ENCODE measurements at regions not wholly inside any gene's neighbourhood (a gene's known extent, or its start where the extent isn't known, plus 50 kb on each side); places are given as distances from the start of the nearest gene placed in this dataset.

- TF ChIP-seq CTCF (IDR thresholded peaks at IDR 0.05; ENCODE audit: insufficient read depth, missing control alignments) = no peak
- FAIRE-seq (no peak), DNase-seq (ENCODE audit: insufficient read length, low spot score) (no peak)
Observed at GRCh38 chr5:38151878-38152277, 106.5 kb upstream of the EGFLAM start.

DNA sequence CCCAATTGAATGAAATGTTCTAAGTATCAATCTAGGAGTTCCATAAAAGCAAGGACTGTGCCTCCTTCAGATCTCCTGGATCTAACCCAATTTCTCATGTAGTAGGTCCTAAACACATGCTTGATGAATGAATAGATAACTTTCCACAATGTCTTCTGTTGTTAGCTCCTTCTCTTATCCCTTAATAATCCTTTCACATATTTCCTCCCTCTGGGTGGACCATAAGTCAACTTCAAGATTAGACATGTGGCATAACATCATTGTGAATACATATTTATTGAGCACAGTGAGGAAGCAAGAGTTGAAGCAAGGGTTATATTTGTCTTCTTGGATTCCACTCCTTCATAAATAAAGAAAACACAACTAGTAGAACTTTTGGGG is 108.6 kb upstream of the EGFLAM start:
- no peak for DNase-seq (ENCODE audit: insufficient read length, low spot score)
- TF ChIP-seq CTCF (IDR thresholded peaks at IDR 0.05; ENCODE audit: insufficient read depth, missing control alignments) = no peak
- no peak for FAIRE-seq

- FAIRE-seq = no peak
Observed at GRCh38 chr5:38148021-38148625, 110.2 kb upstream of the EGFLAM start.

GRCh38 chr5:38143384-38143783 is 115.0 kb upstream of the EGFLAM start:
- FAIRE-seq (no peak), DNase-seq (ENCODE audit: insufficient read length, low spot score) (no peak)
- TF ChIP-seq CTCF (IDR thresholded peaks at IDR 0.05; ENCODE audit: insufficient read depth, missing control alignments) = no peak

More at GRCh38 chr5:38148021-38148625, 110.2 kb upstream of the EGFLAM start:
- no peak for TF ChIP-seq CTCF (IDR thresholded peaks at IDR 0.05; ENCODE audit: insufficient read depth, missing control alignments)
- no peak for DNase-seq (ENCODE audit: insufficient read length, low spot score)

DNA sequence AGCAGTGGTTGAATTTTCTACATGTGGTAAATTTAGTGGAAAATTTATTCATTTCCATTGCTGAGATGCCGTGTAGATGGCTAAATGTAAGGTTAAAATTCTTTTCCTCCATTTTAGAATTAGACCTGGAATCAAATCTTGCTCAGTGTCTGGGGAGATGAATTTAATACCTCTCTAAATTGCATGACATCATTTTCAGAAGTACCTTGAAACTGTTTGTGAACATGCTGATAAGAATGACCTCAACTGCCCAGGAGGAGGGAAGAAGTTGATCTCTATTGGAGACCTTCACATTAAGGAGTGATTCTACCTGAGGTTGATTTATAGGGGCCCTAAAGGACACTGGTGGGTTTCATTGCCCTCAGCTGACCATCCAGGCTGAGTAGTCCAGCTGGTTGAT is 116.7 kb upstream of the EGFLAM start:
- TF ChIP-seq CTCF (IDR thresholded peaks at IDR 0.05; ENCODE audit: insufficient read depth, missing control alignments) = no peak
- DNase-seq (ENCODE audit: insufficient read length, low spot score) = no peak
- no peak for FAIRE-seq

DNA sequence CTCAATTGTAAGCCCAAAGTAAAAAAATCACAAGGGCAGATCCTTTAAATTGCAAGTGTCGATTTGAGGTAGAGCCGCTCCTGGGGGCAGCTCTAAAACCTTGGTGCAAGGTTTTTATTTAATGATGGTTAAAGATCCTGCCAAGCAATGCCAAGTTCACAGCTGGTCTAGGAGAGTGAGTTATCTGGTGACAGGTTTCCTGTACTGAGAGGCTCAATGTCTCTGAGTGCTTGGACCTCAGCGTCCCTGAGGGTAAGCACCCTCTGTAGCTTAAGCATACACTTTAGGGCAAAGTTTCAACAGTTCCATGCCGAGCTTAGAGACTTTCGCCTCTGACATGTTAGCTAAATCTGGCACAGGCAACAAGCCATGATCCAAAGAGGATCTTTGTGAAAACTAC is 119.8 kb upstream of the EGFLAM start:
- no peak for FAIRE-seq
- no peak for TF ChIP-seq CTCF (IDR thresholded peaks at IDR 0.05; ENCODE audit: insufficient read depth, missing control alignments)
- no peak for DNase-seq (ENCODE audit: insufficient read length, low spot score)

- FAIRE-seq (no peak), DNase-seq (ENCODE audit: insufficient read length, low spot score) (no peak)
- TF ChIP-seq CTCF (IDR thresholded peaks at IDR 0.05; ENCODE audit: insufficient read depth, missing control alignments) = no peak
Observed at GRCh38 chr5:38135486-38136039, 122.8 kb upstream of the EGFLAM start.

All from D721Med (cell line).